ENCODE measurements at regions not wholly inside any gene's neighbourhood (a gene's known extent, or its start where the extent isn't known, plus 50 kb on each side); places are given as distances from the start of the nearest gene placed in this dataset.

DNA sequence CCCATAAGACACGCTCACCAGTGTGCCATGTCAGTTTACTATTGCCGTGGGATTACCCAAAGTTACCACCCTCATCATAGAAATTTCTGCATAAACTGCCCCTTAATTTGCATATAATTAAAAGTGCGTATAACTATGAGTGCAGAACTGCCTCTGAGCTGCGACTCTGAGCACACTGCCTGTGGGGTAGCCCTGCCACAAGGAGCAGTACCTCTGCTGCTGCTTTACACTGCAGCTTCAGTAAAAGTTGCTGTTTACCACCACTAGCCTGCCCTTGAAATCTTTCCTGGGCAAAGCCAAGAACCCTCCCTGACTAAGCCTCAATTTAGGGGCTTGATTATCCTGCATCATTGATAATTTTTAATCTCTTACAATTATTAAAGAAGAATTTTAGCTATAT, 213.9 kb upstream of the MAP2 start:
- Histone ChIP-seq H3K9ac (ENCODE audit: insufficient read depth, low read length) (no peak overlapping the region), H3K27ac (ENCODE audit: insufficient read depth, low read length) (no peak overlapping the region), H3K9me3 (ENCODE audit: control insufficient read depth, insufficient read depth, low read depth, low read length) (no peaks in the 10 kb centered on the region)

DNA sequence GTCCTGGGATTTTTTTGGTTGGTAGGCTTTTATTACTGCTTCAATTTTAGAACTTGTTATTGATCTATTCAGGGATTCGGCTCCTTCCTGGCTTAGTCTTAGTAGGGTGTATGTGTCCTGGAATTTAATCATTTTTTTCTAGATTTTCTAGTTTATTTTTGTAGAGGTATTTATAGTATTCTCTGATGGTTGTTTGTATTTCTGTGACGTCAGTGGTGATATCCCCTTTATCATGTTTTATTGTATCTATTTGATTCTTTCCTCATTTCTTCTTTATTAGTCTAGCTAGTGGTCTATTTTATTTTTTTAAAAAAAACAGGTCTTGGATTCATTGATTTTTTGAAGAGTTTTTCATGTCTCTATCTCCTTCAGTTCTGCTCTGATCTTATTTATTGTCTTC, 193.3 kb upstream of the MAP2 start:
- no peaks in the 10 kb centered on the region for H3K36me3 ChIP-seq (ENCODE audit: control insufficient read depth, insufficient read depth, low read length)
- no peak for DNase-seq (ENCODE audit: low read depth in 2 of 2)
- no peak overlapping the region for H3K4me3 ChIP-seq (replicated peaks in 1 of 4; ENCODE audit: control extremely low read depth in 1 of 4, insufficient read depth in 1 of 4, low read depth in 3 of 4, low read length in 4 of 4)
- H3K9me3 ChIP-seq (ENCODE audit: control insufficient read depth, insufficient read depth, low read depth, low read length) = no peaks in the 10 kb centered on the region
- no peaks in the 10 kb centered on the region for H3K4me1 ChIP-seq (ENCODE audit: control insufficient read depth, extremely low read depth, insufficient read depth, low read length)
- H3K4me2 ChIP-seq (ENCODE audit: extremely low read depth, insufficient read depth, low read length) = no peak overlapping the region
- no peaks in the 10 kb centered on the region for H4K20me1 ChIP-seq (ENCODE audit: control insufficient read depth, extremely low read depth, insufficient read depth, low read length)
- H3K27me3 ChIP-seq (ENCODE audit: control insufficient read depth, insufficient read depth, low read length) = no peaks in the 10 kb centered on the region
- TF ChIP-seq EZH2 (IDR thresholded peaks at IDR 0.05; ENCODE audit: low read length, missing control alignments) = no peak
- TF ChIP-seq, protein P1, sequence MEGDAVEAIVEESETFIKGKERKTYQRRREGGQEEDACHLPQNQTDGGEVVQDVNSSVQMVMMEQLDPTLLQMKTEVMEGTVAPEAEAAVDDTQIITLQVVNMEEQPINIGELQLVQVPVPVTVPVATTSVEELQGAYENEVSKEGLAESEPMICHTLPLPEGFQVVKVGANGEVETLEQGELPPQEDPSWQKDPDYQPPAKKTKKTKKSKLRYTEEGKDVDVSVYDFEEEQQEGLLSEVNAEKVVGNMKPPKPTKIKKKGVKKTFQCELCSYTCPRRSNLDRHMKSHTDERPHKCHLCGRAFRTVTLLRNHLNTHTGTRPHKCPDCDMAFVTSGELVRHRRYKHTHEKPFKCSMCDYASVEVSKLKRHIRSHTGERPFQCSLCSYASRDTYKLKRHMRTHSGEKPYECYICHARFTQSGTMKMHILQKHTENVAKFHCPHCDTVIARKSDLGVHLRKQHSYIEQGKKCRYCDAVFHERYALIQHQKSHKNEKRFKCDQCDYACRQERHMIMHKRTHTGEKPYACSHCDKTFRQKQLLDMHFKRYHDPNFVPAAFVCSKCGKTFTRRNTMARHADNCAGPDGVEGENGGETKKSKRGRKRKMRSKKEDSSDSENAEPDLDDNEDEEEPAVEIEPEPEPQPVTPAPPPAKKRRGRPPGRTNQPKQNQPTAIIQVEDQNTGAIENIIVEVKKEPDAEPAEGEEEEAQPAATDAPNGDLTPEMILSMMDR (conservative IDR thresholded peaks at IDR 0.05 in 1 of 2, IDR thresholded peaks at IDR 0.05 in 1 of 2; ENCODE audit: low read depth in 1 of 2, low read length in 2 of 2) = no peak
- H3K79me2 ChIP-seq (ENCODE audit: control insufficient read depth, insufficient read depth, low read length) = no peaks in the 10 kb centered on the region
- H3K27ac ChIP-seq (ENCODE audit: insufficient read depth, low read length) = no peak overlapping the region
- H3K9ac ChIP-seq (ENCODE audit: insufficient read depth, low read length) = no peak overlapping the region
- no peak overlapping the region for H2AFZ ChIP-seq (ENCODE audit: low read length)

More for the DNA sequence above, 213.9 kb upstream of the MAP2 start:
- H3K27me3 ChIP-seq (ENCODE audit: control insufficient read depth, insufficient read depth, low read length) = no peaks in the 10 kb centered on the region
- H3K4me1 ChIP-seq (ENCODE audit: control insufficient read depth, extremely low read depth, insufficient read depth, low read length) = no peaks in the 10 kb centered on the region
- no peak overlapping the region for H3K4me3 ChIP-seq (replicated peaks in 1 of 4; ENCODE audit: control extremely low read depth in 1 of 4, insufficient read depth in 1 of 4, low read depth in 3 of 4, low read length in 4 of 4)
- no peak overlapping the region for H3K4me2 ChIP-seq (ENCODE audit: extremely low read depth, insufficient read depth, low read length)
- TF ChIP-seq EZH2 (IDR thresholded peaks at IDR 0.05; ENCODE audit: low read length, missing control alignments) = no peak
- TF ChIP-seq, protein P1 (conservative IDR thresholded peaks at IDR 0.05 in 1 of 2, IDR thresholded peaks at IDR 0.05 in 1 of 2; ENCODE audit: low read depth in 1 of 2, low read length in 2 of 2) = no peak
- no peak overlapping the region for H2AFZ ChIP-seq (ENCODE audit: low read length)
- H4K20me1 ChIP-seq (ENCODE audit: control insufficient read depth, extremely low read depth, insufficient read depth, low read length) = no peaks in the 10 kb centered on the region
- DNase-seq (ENCODE audit: low read depth in 2 of 2) = no peak
- H3K36me3 ChIP-seq (ENCODE audit: control insufficient read depth, insufficient read depth, low read length) = no peaks in the 10 kb centered on the region
- H3K79me2 ChIP-seq (ENCODE audit: control insufficient read depth, insufficient read depth, low read length) = no peaks in the 10 kb centered on the region

DNA sequence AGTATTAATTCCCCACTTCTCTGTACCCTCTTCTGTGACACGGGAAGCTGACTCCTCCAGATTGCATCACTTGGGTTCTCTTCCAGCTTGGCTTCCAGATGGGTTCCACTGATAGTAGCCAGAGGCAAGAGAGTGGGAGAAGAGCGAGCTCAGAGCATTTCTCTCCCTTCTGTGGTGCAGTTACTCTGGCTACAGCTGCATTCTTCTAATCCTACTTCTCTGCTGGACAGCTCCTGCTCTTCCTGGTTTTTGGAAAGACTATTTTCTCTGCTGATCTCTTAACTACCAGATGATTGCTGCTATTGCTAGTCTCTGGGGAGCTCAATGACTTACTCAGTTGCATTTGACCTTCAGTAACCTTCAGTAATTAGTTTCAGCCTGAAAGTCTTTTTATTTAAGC, 187.5 kb upstream of the MAP2 start:
- H3K4me1 ChIP-seq (ENCODE audit: control insufficient read depth, extremely low read depth, insufficient read depth, low read length) = no peaks in the 10 kb centered on the region
- H3K79me2 ChIP-seq (ENCODE audit: control insufficient read depth, insufficient read depth, low read length) = no peaks in the 10 kb centered on the region
- no peak overlapping the region for H3K4me2 ChIP-seq (ENCODE audit: extremely low read depth, insufficient read depth, low read length)
- no peak for DNase-seq (ENCODE audit: low read depth in 2 of 2)
- H4K20me1 ChIP-seq (ENCODE audit: control insufficient read depth, extremely low read depth, insufficient read depth, low read length) = no peaks in the 10 kb centered on the region
- H3K4me3 ChIP-seq (replicated peaks in 1 of 4; ENCODE audit: control extremely low read depth in 1 of 4, insufficient read depth in 1 of 4, low read depth in 3 of 4, low read length in 4 of 4) = no peak overlapping the region
- H3K36me3 ChIP-seq (ENCODE audit: control insufficient read depth, insufficient read depth, low read length) = no peaks in the 10 kb centered on the region
- H3K9ac ChIP-seq (ENCODE audit: insufficient read depth, low read length) = no peak overlapping the region
- H3K27me3 ChIP-seq (ENCODE audit: control insufficient read depth, insufficient read depth, low read length) = no peaks in the 10 kb centered on the region
- TF ChIP-seq, protein P1 (conservative IDR thresholded peaks at IDR 0.05 in 1 of 2, IDR thresholded peaks at IDR 0.05 in 1 of 2; ENCODE audit: low read depth in 1 of 2, low read length in 2 of 2) = no peak
- no peak for TF ChIP-seq EZH2 (IDR thresholded peaks at IDR 0.05; ENCODE audit: low read length, missing control alignments)
- H2AFZ ChIP-seq (ENCODE audit: low read length) = no peak overlapping the region
- H3K9me3 ChIP-seq (ENCODE audit: control insufficient read depth, insufficient read depth, low read depth, low read length) = no peaks in the 10 kb centered on the region
- no peak overlapping the region for H3K27ac ChIP-seq (ENCODE audit: insufficient read depth, low read length)
